Uterus (tissue), 3 donors: ENCODE measurements at regions not wholly inside any gene's neighbourhood (a gene's known extent, or its start where the extent isn't known, plus 50 kb on each side); places are given as distances from the start of the nearest gene placed in this dataset.

Experiments used
- DNase-seq, 2 donors: peaks; one replicate each; pipeline ENCODE4 v3.0.0-alpha.2; 2019 to 2020
- H3K27ac ChIP-seq, 2 donors: fragments of 200-600 bp; sonication (generic); 1 replicate in 1 of 2; 2 replicates in 1 of 2; pipeline ENCODE4 v1.5.1; 2016 to 2018
- H3K27me3 ChIP-seq, 2 donors: fragments of 200-600 bp; sonication (generic); one replicate each; pipeline ENCODE4 v1.5.1; 2018 to 2019; ENCODE audit warnings: control low read depth in 1 of 2
- H3K36me3 ChIP-seq, 2 donors: fragments of 200-600 bp; sonication (generic); one replicate each; pipeline ENCODE4 v1.5.1; 2019; ENCODE audit warnings: control low read depth in 1 of 2
- H3K4me1 ChIP-seq, 2 donors: fragments of 200-600 bp; sonication (generic); one replicate each; pipeline ENCODE4 v1.5.1; 2018 to 2019; ENCODE audit warnings: control low read depth in 1 of 2
- H3K4me3 ChIP-seq, 2 donors: fragments of 200-600 bp; sonication (generic); 1 replicate in 1 of 2; 2 replicates in 1 of 2; pipeline ENCODE4 v1.5.1; 2018 to 2019; ENCODE audit warnings: mild to moderate bottlenecking in 1 of 2
- H3K9me3 ChIP-seq, 2 donors: fragments of 200-600 bp; sonication (generic); one replicate each; pipeline ENCODE4 v1.5.1; 2019; ENCODE audit warnings: control low read depth in 1 of 2
- CTCF ChIP-seq, 4 experiments: fragments of 200-600 bp in 2 of 4; fragments of 450-650 bp in 2 of 4; sonication (generic) in 2 of 4; IDR thresholded peaks; one replicate each; pipeline ENCODE4 v1.5.1; 2016 to 2019; ENCODE audit warnings: antibody characterized with exemption in 4 of 4, mild to moderate bottlenecking in 2 of 4, moderate library complexity in 1 of 4
- POLR2A ChIP-seq, 2 donors: fragments of 450-650 bp; IDR thresholded peaks; one replicate each; pipeline ENCODE4 v1.6.1; 2016; ENCODE audit warnings: antibody characterized with exemption in 2 of 2, mild to moderate bottlenecking in 1 of 2, moderate library complexity in 1 of 2
- intact Hi-C: fragments of 100-400 bp; cut with DNase I; formaldehyde crosslinking; loops from one replicate; pipeline ENCODE4 v1.15.1; 2023; ENCODE audit warnings: low total_unique reads
- donor health status: DM: yes; HTN: yes; CAD: no.

- no peak overlapping the region for H3K27ac ChIP-seq
- no peak for DNase-seq
- no peaks in the 10 kb centered on the region for H3K9me3 ChIP-seq
- no peaks in the 10 kb centered on the region for H3K4me1 ChIP-seq
- no peaks in the 10 kb centered on the region for H3K36me3 ChIP-seq
- no peak overlapping the region for H3K4me3 ChIP-seq
- no peak for TF ChIP-seq POLR2A (IDR thresholded peaks at IDR 0.05)
- TF ChIP-seq CTCF (IDR thresholded peaks at IDR 0.05): no peak
- no peaks in the 10 kb centered on the region for H3K27me3 ChIP-seq
- intact Hi-C loops: no loop called here
Observed at GRCh38 chr5:120954255-120954654, 490.2 kb downstream of the PRR16 start.

- no peaks in the 10 kb centered on the region for H3K36me3 ChIP-seq
- H3K9me3 ChIP-seq: no peaks in the 10 kb centered on the region
- no peaks in the 10 kb centered on the region for H3K27me3 ChIP-seq
- intact Hi-C loops: no loop called here
- H3K4me1 ChIP-seq: no peaks in the 10 kb centered on the region
- no peak overlapping the region for H3K4me3 ChIP-seq
- no peak for DNase-seq
- no peak overlapping the region for H3K27ac ChIP-seq
- TF ChIP-seq POLR2A (IDR thresholded peaks at IDR 0.05) (no peak), CTCF (IDR thresholded peaks at IDR 0.05) (no peak)
Observed at GRCh38 chr5:120955795-120956194, 491.7 kb downstream of the PRR16 start.

- Histone ChIP-seq H3K4me1 (no peaks in the 10 kb centered on the region), H3K4me3 (no peak overlapping the region), H3K36me3 (no peaks in the 10 kb centered on the region), H3K9me3 (no peaks in the 10 kb centered on the region), H3K27me3 (no peaks in the 10 kb centered on the region), H3K27ac (no peak overlapping the region)
- intact Hi-C loops: no loop called here
- DNase-seq: no peak
- TF ChIP-seq CTCF (IDR thresholded peaks at IDR 0.05) (no peak), POLR2A (IDR thresholded peaks at IDR 0.05) (no peak)
Observed at GRCh38 chr5:120958877-120959485, 494.9 kb downstream of the PRR16 start.

GRCh38 chr5:120960510-120960909 lies 496.4 kb downstream of the PRR16 start:
- TF ChIP-seq POLR2A (IDR thresholded peaks at IDR 0.05): no peak
- TF ChIP-seq CTCF (IDR thresholded peaks at IDR 0.05): no peak
- Histone ChIP-seq H3K27me3 (no peaks in the 10 kb centered on the region), H3K9me3 (no peaks in the 10 kb centered on the region), H3K4me1 (no peaks in the 10 kb centered on the region), H3K4me3 (no peak overlapping the region), H3K27ac (no peak overlapping the region), H3K36me3 (no peaks in the 10 kb centered on the region)
- intact Hi-C loops: no loop called here
- DNase-seq: no peak

GRCh38 chr5:120967366-120967765 lies 503.3 kb downstream of the PRR16 start:
- Histone ChIP-seq H3K36me3 (no peaks in the 10 kb centered on the region), H3K9me3 (no peaks in the 10 kb centered on the region), H3K4me1 (no peaks in the 10 kb centered on the region), H3K4me3 (no peak overlapping the region), H3K27ac (no peak overlapping the region), H3K27me3 (no peaks in the 10 kb centered on the region)
- intact Hi-C loops: no loop called here
- TF ChIP-seq CTCF (IDR thresholded peaks at IDR 0.05): no peak
- TF ChIP-seq POLR2A (IDR thresholded peaks at IDR 0.05): no peak
- no peak for DNase-seq
